ENCODE measurements at regions not wholly inside any gene's neighbourhood (a gene's known extent, or its start where the extent isn't known, plus 50 kb on each side); places are given as distances from the start of the nearest gene placed in this dataset.

DNA sequence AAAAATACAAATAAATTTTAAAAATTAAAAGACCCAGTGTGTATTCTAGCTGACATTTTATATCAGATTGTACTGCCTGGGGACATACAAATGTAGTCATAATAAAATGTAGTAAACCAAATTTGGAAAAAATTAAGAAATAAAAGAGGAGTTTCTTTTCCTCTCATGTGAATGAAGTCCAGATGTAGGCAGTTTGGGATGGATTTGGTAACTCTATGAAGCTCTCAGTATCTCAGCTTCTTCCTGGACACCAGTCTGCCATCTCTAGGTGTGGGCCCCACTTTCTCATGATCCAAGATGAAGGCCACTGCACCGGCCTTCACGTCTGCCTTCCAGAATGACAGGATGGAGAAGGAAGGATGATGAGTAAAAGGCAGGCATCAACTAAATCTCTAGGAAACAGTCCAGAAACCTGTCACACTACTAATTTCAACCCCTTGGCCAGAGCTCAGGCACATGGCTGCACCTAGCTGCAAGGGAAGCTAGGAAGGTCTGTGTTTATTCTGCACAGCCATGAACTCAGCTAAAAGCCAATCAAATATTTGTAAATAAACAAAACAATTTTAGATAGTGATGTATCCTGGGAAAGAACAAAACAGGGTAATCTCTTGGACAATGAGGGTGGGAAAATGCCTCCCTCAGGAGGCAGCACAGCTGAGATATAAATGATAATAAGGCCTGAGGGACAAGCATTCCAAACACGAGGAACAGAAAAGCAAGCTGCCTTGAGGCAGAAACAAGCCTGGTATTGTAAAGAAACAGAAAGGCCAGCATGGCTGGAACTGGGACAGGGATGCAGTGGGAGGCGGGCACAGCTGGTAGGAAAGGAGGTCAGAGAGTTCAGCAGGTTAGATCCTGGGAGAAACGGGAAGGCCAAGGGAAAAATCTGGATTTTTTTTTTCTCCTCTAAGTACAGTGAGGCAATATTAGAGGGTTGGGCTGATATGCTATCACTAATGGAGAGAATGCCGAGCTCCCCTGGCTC, 88.5 kb upstream of the PTPN1 start:
- ChIA-PET POLR2A (ENCODE audit: unreplicated experiment) (interaction anchor here (0.6 kb wide), 2 partner anchors 90 to 175 kb away, joined by 3 to 5 read pairs; no protein-coding TSS in a partner anchor), CTCF (no interaction called here)
- no peaks in the 10 kb centered on the region for H4K20me1 ChIP-seq (ENCODE audit: insufficient read depth)
- no peaks in the 10 kb centered on the region for H3K36me3 ChIP-seq (ENCODE audit: low read depth)
- H2AFZ ChIP-seq: no peak overlapping the region
- peak overlapping the region; percentile 59 for H3K4me2 ChIP-seq
- peak overlapping the region; percentile 85 for H3K27ac ChIP-seq
- peaks cover 50% of the 10 kb centered on the region for H3F3A ChIP-seq (ENCODE audit: insufficient read depth, low read depth)
- DNase-seq: no peak
- H3K4me1 ChIP-seq (replicated peaks; ENCODE audit: insufficient read depth): peaks cover 45% of the 10 kb centered on the region
- intact Hi-C loops (cut with micrococcal nuclease; ENCODE audit: unreplicated experiment): loop anchor here (2.0 kb wide), 1 partner anchor 61 kb away; no protein-coding TSS in a partner anchor
- no peaks in the 10 kb centered on the region for H3K9me2 ChIP-seq (ENCODE audit: insufficient read depth)
- H3K9me3 ChIP-seq (ENCODE audit: insufficient read depth, low read depth): peaks cover 7% of the 10 kb centered on the region; the same call in 1 of the 2 replicates
- TF ChIP-seq, protein P1, sequence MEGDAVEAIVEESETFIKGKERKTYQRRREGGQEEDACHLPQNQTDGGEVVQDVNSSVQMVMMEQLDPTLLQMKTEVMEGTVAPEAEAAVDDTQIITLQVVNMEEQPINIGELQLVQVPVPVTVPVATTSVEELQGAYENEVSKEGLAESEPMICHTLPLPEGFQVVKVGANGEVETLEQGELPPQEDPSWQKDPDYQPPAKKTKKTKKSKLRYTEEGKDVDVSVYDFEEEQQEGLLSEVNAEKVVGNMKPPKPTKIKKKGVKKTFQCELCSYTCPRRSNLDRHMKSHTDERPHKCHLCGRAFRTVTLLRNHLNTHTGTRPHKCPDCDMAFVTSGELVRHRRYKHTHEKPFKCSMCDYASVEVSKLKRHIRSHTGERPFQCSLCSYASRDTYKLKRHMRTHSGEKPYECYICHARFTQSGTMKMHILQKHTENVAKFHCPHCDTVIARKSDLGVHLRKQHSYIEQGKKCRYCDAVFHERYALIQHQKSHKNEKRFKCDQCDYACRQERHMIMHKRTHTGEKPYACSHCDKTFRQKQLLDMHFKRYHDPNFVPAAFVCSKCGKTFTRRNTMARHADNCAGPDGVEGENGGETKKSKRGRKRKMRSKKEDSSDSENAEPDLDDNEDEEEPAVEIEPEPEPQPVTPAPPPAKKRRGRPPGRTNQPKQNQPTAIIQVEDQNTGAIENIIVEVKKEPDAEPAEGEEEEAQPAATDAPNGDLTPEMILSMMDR (conservative IDR thresholded peaks at IDR 0.05): no peak
- no TSS peak for BruUV-seq (replicated peaks)
- H3K27me3 ChIP-seq (ENCODE audit: insufficient read depth, low read depth): no peaks in the 10 kb centered on the region
- no peak overlapping the region for H3K4me3 ChIP-seq
- no peaks in the 10 kb centered on the region for H3K79me2 ChIP-seq (ENCODE audit: low read depth)

GRCh38 chr20:50423758-50424157, 86.4 kb upstream of the PTPN1 start:
- H3K27ac ChIP-seq: peak overlapping the region; percentile 81
- no peak overlapping the region for H3K4me3 ChIP-seq
- ChIA-PET CTCF (interaction anchor here (0.6 kb wide), 1 partner anchor 480 kb away, joined by 3 read pairs; no protein-coding TSS in a partner anchor), POLR2A (ENCODE audit: unreplicated experiment) (interaction anchor here (0.5 to 0.6 kb wide), 2 partner anchors 15 to 139 kb away, joined by 4 to 8 read pairs; no protein-coding TSS in a partner anchor)
- H3F3A ChIP-seq (ENCODE audit: insufficient read depth, low read depth): peaks cover 38% of the 10 kb centered on the region
- H4K20me1 ChIP-seq (ENCODE audit: insufficient read depth): no peaks in the 10 kb centered on the region
- H3K4me1 ChIP-seq (replicated peaks; ENCODE audit: insufficient read depth): peaks cover 47% of the 10 kb centered on the region
- no peak for DNase-seq
- peak overlapping the region; percentile 45 for H3K4me2 ChIP-seq
- TF ChIP-seq, protein P1 (conservative IDR thresholded peaks at IDR 0.05): no peak
- TF ChIP-seq EZH2 (IDR thresholded peaks at IDR 0.05; ENCODE audit: low read depth): no peak
- H3K27me3 ChIP-seq (ENCODE audit: insufficient read depth, low read depth): no peaks in the 10 kb centered on the region
- BruUV-seq (replicated peaks): no TSS peak
- H3K9me2 ChIP-seq (ENCODE audit: insufficient read depth): no peaks in the 10 kb centered on the region
- no peak overlapping the region for H2AFZ ChIP-seq
- no peaks in the 10 kb centered on the region for H3K36me3 ChIP-seq (ENCODE audit: low read depth)
- intact Hi-C loops (cut with micrococcal nuclease; ENCODE audit: unreplicated experiment): loop anchor here (1.0 to 2.0 kb wide), 3 partner anchors 16 to 63 kb away; no protein-coding TSS in a partner anchor
- no peaks in the 10 kb centered on the region for H3K79me2 ChIP-seq (ENCODE audit: low read depth)
- H3K9me3 ChIP-seq (ENCODE audit: insufficient read depth, low read depth): peaks cover 7% of the 10 kb centered on the region; the same call in 1 of the 2 replicates

GRCh38 chr20:50425076-50425475, 85.1 kb upstream of the PTPN1 start:
- H3K4me3 ChIP-seq: no peak overlapping the region
- no peak overlapping the region for H2AFZ ChIP-seq
- no peak for TF ChIP-seq EZH2 (IDR thresholded peaks at IDR 0.05; ENCODE audit: low read depth)
- TF ChIP-seq, protein P1 (conservative IDR thresholded peaks at IDR 0.05): no peak
- H4K20me1 ChIP-seq (ENCODE audit: insufficient read depth): no peaks in the 10 kb centered on the region
- ChIA-PET POLR2A (ENCODE audit: unreplicated experiment) (interaction anchor here (0.6 kb wide), 1 partner anchor 13 kb away, joined by 3 read pairs; no protein-coding TSS in a partner anchor), CTCF (no interaction called here)
- H3K9me3 ChIP-seq (ENCODE audit: insufficient read depth, low read depth): peaks cover 7% of the 10 kb centered on the region; the same call in 1 of the 2 replicates
- H3K79me2 ChIP-seq (ENCODE audit: low read depth): no peaks in the 10 kb centered on the region
- no peak for DNase-seq
- H3K27ac ChIP-seq: no peak overlapping the region
- peaks cover 38% of the 10 kb centered on the region for H3F3A ChIP-seq (ENCODE audit: insufficient read depth, low read depth)
- intact Hi-C loops (cut with micrococcal nuclease; ENCODE audit: unreplicated experiment): no loop called here
- H3K36me3 ChIP-seq (ENCODE audit: low read depth): no peaks in the 10 kb centered on the region
- no peak overlapping the region for H3K4me2 ChIP-seq
- BruUV-seq (replicated peaks): no TSS peak
- peaks cover 47% of the 10 kb centered on the region for H3K4me1 ChIP-seq (replicated peaks; ENCODE audit: insufficient read depth)
- H3K27me3 ChIP-seq (ENCODE audit: insufficient read depth, low read depth): no peaks in the 10 kb centered on the region
- no peaks in the 10 kb centered on the region for H3K9me2 ChIP-seq (ENCODE audit: insufficient read depth)

All from PC-9 (cell line).